Esophagus muscularis mucosa (tissue), 4 donors: ENCODE measurements at regions not wholly inside any gene's neighbourhood (a gene's known extent, or its start where the extent isn't known, plus 50 kb on each side); places are given as distances from the start of the nearest gene placed in this dataset.

ENCODE experiments used
- DNase-seq: peaks from one replicate; pipeline ENCODE4 v3.0.0-alpha.2; 2017; ENCODE audit errors: extremely low spot score
- H3K27ac ChIP-seq, 4 donors: fragments of 200-600 bp; sonication (generic); replicated peaks in 1 of 4; 1 replicate in 3 of 4; 2 replicates in 1 of 4; pipeline ENCODE4 v1.5.1; 2016 to 2019; ENCODE audit warnings: mild to moderate bottlenecking in 1 of 4
- H3K27me3 ChIP-seq, 4 donors: fragments of 200-600 bp; sonication (generic); one replicate each; pipeline versions ENCODE4 v1.5.1 to v1.6.0; 2016 to 2019
- H3K36me3 ChIP-seq, 4 donors: fragments of 200-600 bp; sonication (generic); one replicate each; pipeline ENCODE4 v1.5.1; 2016 to 2019
- H3K4me1 ChIP-seq, 4 donors: fragments of 200-600 bp; sonication (generic); one replicate each; pipeline ENCODE4 v1.5.1; 2016 to 2019
- H3K4me3 ChIP-seq, 4 donors: fragments of 200-600 bp; sonication (generic); 1 replicate in 2 of 4; 2 replicates in 2 of 4; pipeline ENCODE4 v1.5.1; 2016 to 2019; ENCODE audit warnings: mild to moderate bottlenecking in 4 of 4, moderate library complexity in 1 of 4
- H3K9me3 ChIP-seq, 4 donors: fragments of 200-600 bp; sonication (generic); 1 replicate in 3 of 4; 2 replicates in 1 of 4; pipeline ENCODE4 v1.5.1; 2016 to 2019
- CTCF ChIP-seq, 3 experiments: fragments of 200-600 bp in 2 of 3; fragments of 450-650 bp in 1 of 3; sonication (generic) in 2 of 3; IDR thresholded peaks; one replicate each; pipeline ENCODE4 v1.5.1; 2017 to 2019; ENCODE audit warnings: antibody characterized with exemption in 3 of 3, mild to moderate bottlenecking in 2 of 3, moderate library complexity in 1 of 3
- EP300 ChIP-seq: sonication (generic); formaldehyde crosslinking; IDR thresholded peaks from one replicate; pipeline ENCODE4 v1.6.1; 2017; ENCODE audit warnings: antibody characterized with exemption
- POLR2A ChIP-seq: fragments of 450-650 bp; IDR thresholded peaks from one replicate; pipeline ENCODE4 v1.6.1; 2017; ENCODE audit warnings: antibody characterized with exemption, moderate library complexity, mild to moderate bottlenecking, low read depth
- POLR2AphosphoS5 ChIP-seq, 2 donors: sonication (generic); formaldehyde crosslinking; IDR thresholded peaks; one replicate each; pipeline ENCODE4 v1.6.1; 2017; ENCODE audit warnings: antibody characterized with exemption in 2 of 2
- WGBS: methylation state at CpG from one replicate; pipeline ENCODE4 v1.1.5; 2018; 5-methylcytosine and 5-hydroxymethylcytosine counted together
- intact Hi-C: fragments of 100-400 bp; cut with DNase I; formaldehyde crosslinking; loops from one replicate; pipeline ENCODE4 v1.15.1; 2023

- H3K9me3 ChIP-seq, result no peaks in the 10 kb centered on the region
- H3K4me3 ChIP-seq, result no peak overlapping the region
- no peaks in the 10 kb centered on the region for H3K36me3 ChIP-seq
- intact Hi-C loops, result no loop called here
- no peak overlapping the region for H3K27ac ChIP-seq
- peaks cover 0 to 20% (median 16%) of the 10 kb centered on the region in 4 donors for H3K4me1 ChIP-seq
- H3K27me3 ChIP-seq, result no peaks in the 10 kb centered on the region
- WGBS, result 92% methylated on average over 4 of the region's 4 CpGs
- TF ChIP-seq CTCF (IDR thresholded peaks at IDR 0.05) (no peak), POLR2A (no peak)
- no peak for DNase-seq
These were observed 77.1 kb upstream of the ADTRP start for GRCh38 chr6:11855743-11856142.

- 51% methylated on average over 7 of the region's 7 CpGs for WGBS
- Histone ChIP-seq H3K9me3 (no peaks in the 10 kb centered on the region), H3K4me1 (peaks cover 0 to 20% (median 16%) of the 10 kb centered on the region in 4 donors), H3K27ac (no peak overlapping the region), H3K27me3 (no peaks in the 10 kb centered on the region), H3K4me3 (no peak overlapping the region), H3K36me3 (no peaks in the 10 kb centered on the region)
- intact Hi-C loops, result no loop called here
- TF ChIP-seq POLR2AphosphoS5 (IDR thresholded peaks at IDR 0.05) (no peak), EP300 (no peak), POLR2A (no peak), CTCF (IDR thresholded peaks at IDR 0.05) (no peak)
- DNase-seq, result no peak
These were observed 76.0 kb upstream of the ADTRP start for GRCh38 chr6:11854408-11855165.

GRCh38 chr6:11853678-11854407 lies 75.2 kb upstream of the ADTRP start:
- Histone ChIP-seq H3K9me3 (no peaks in the 10 kb centered on the region), H3K4me3 (no peak overlapping the region), H3K27ac (no peak overlapping the region), H3K36me3 (no peaks in the 10 kb centered on the region), H3K27me3 (no peaks in the 10 kb centered on the region), H3K4me1 (peaks cover 0 to 20% (median 18%) of the 10 kb centered on the region in 4 donors)
- TF ChIP-seq EP300 (no peak), POLR2AphosphoS5 (IDR thresholded peaks at IDR 0.05) (no peak), CTCF (IDR thresholded peaks at IDR 0.05) (no peak), POLR2A (no peak)
- no peak for DNase-seq
- intact Hi-C loops, result no loop called here
- 43% methylated on average over 3 of the region's 3 CpGs for WGBS

- DNase-seq, result no peak
- WGBS, result 78% methylated on average over 11 of the region's 11 CpGs
- Histone ChIP-seq H3K36me3 (no peaks in the 10 kb centered on the region), H3K27me3 (no peaks in the 10 kb centered on the region), H3K27ac (no peak overlapping the region), H3K4me3 (no peak overlapping the region), H3K4me1 (peaks cover 0 to 20% (median 18%) of the 10 kb centered on the region in 4 donors), H3K9me3 (no peaks in the 10 kb centered on the region)
- no peak for TF ChIP-seq CTCF (IDR thresholded peaks at IDR 0.05)
- no peak for TF ChIP-seq EP300
- no peak for TF ChIP-seq POLR2AphosphoS5 (IDR thresholded peaks at IDR 0.05)
- TF ChIP-seq POLR2A, result no peak
- intact Hi-C loops, result no loop called here
These were observed 73.6 kb upstream of the ADTRP start for GRCh38 chr6:11852061-11852651.
